Cardiac fibroblast (primary cell): ENCODE measurements at regions not wholly inside any gene's neighbourhood (a gene's known extent, or its start where the extent isn't known, plus 50 kb on each side); places are given as distances from the start of the nearest gene placed in this dataset.
A peak's percentile ranks its signal among the peaks of the same experiment; 100 is the strongest.

Source experiments
- DNase-seq, 2 donors: peaks; one replicate each; pipeline versions ENCODE4 v3.0.0 to v3.0.0-alpha.2; 2010; ENCODE audit warnings: low read depth in 2 of 2
- H3K4me3 ChIP-seq, 2 donors: replicated peaks in 1 of 2; 1 replicate in 1 of 2; 2 replicates in 1 of 2; pipeline ENCODE4 v1.5.1; 2011; ENCODE audit warnings: low read depth in 2 of 2, low read length in 2 of 2, mild to moderate bottlenecking in 2 of 2, moderate library complexity in 1 of 2
- TF ChIP-seq, protein P1 (sequence below): IDR thresholded peaks from one replicate; pipeline ENCODE4 v1.5.1; 2011; ENCODE audit warnings: low read depth, mild to moderate bottlenecking, low read length, inconsistent platforms

DNA sequence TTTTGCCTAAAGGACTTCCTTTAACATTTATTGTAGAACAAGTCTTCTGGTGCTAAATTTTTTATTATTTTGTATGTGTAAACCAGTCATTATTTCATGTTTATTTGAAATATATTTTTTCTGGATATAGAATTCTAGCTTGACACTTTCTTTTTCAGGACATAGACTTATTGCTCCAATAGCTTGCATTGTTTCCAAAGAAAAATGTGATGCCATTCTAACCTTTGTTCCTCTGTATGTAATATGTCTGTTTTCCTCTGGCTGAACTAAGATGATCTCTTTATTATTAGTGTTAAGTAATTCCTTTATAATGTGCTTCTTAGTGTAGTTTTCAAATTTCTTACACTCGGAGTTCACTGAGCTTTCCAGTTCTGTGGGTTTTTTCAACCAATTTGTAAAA lies 174.1 kb upstream of the STARD13 start:
- TF ChIP-seq, protein P1, sequence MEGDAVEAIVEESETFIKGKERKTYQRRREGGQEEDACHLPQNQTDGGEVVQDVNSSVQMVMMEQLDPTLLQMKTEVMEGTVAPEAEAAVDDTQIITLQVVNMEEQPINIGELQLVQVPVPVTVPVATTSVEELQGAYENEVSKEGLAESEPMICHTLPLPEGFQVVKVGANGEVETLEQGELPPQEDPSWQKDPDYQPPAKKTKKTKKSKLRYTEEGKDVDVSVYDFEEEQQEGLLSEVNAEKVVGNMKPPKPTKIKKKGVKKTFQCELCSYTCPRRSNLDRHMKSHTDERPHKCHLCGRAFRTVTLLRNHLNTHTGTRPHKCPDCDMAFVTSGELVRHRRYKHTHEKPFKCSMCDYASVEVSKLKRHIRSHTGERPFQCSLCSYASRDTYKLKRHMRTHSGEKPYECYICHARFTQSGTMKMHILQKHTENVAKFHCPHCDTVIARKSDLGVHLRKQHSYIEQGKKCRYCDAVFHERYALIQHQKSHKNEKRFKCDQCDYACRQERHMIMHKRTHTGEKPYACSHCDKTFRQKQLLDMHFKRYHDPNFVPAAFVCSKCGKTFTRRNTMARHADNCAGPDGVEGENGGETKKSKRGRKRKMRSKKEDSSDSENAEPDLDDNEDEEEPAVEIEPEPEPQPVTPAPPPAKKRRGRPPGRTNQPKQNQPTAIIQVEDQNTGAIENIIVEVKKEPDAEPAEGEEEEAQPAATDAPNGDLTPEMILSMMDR, result no peak
- H3K4me3 ChIP-seq, result no peak overlapping the region
- DNase-seq, result no peak

DNA sequence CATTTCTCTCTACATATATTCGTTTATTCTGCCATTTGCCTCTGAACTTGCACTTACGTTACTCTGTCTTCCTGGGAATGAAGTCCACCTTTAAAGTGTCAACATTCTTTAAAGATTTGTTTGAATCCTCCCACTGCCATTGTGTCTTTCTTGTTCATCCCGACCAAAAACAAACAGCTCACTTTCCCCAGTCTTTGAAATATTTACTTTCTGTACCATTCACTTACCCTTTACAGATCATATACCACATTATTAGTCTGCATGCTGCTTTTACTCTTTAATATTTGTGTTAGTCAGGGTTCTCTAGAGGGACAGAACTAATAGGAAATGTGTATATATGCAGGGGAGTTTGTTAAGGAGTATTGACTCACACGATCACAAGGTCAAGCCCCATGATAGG lies 176.6 kb upstream of the STARD13 start:
- peak in 1 of 2 donors; percentile 25 for DNase-seq
- TF ChIP-seq, protein P1, result no peak
- H3K4me3 ChIP-seq, result no peak overlapping the region

DNA sequence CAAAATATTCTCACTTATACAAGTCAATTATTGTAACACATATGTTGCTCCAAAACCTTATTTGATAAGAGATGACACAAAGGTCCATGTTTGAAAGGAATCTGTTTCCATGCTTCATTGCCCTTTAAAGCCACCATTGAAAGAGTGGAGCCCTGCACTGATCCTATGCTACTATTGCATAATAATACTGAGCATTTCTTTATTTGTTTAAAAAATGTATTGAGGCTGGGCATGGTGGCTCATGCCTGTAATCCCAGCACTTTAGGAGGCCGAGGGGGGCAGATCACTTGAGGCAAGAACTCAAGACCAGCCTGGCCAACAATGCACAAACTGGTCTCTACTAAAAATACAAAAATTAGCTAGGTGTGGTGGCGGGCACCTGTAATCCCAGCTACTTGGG lies 178.8 kb upstream of the STARD13 start:
- TF ChIP-seq, protein P1, result no peak
- no peak for DNase-seq
- no peak overlapping the region for H3K4me3 ChIP-seq

DNA sequence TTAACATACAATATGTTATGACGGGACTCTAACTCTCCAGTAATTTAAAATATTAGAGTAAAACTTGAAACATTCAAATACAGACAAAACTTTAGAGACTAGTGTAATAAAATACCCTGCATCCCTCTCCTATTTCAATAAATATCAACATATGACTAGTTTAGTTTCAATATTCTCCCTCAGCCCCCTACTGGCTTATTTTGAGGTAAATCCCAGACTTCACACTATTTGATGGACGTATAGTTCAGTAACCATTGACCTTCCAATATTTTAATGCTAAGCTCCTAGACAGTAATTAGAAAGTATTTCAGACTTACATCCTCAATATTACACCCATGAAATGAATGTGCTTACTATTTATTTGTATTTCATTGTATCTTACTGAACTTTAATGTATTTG lies 180.7 kb upstream of the STARD13 start:
- DNase-seq, result no peak
- TF ChIP-seq, protein P1, result peak; percentile 5
- no peak overlapping the region for H3K4me3 ChIP-seq

DNA sequence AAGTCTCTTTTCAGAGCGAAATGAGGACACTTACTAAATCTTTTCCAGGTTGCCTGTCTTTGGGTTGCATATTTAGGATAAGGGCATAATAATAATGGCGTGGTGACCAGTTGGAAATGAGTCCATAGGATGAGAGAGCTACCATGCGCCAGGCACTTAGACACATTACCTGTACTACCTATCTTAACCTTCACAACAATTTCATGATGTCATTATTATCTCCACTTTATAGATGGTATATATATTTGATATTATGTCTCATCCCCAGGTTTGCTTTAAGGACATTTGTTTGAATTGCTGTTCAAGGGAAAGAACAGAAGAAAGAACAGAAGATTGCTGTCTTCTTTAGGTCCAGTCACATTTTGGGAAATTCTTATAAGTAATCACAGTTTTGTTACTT lies 182.0 kb upstream of the STARD13 start:
- H3K4me3 ChIP-seq, result no peak overlapping the region
- TF ChIP-seq, protein P1, result no peak
- DNase-seq, result no peak

DNA sequence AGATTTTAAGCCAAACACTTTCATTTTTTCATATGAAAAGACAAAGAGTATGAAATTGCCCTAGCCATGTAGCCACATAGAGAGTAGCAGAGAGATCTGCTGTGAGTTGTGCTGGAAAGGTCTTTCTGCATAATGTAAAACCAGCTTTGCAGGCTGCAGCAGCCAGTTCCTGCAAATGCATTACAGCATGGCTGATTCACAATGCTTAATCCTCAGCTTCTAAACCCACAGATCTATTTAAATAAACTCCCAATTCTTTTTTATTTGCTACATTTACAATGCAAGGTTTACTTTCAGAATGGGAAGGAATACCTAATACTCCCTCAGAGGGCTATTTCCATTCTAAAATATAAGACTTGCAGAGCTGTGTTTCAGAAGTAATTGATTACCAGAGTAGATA lies 185.6 kb upstream of the STARD13 start:
- no peak for DNase-seq
- TF ChIP-seq, protein P1, result no peak
- H3K4me3 ChIP-seq, result no peak overlapping the region

DNA sequence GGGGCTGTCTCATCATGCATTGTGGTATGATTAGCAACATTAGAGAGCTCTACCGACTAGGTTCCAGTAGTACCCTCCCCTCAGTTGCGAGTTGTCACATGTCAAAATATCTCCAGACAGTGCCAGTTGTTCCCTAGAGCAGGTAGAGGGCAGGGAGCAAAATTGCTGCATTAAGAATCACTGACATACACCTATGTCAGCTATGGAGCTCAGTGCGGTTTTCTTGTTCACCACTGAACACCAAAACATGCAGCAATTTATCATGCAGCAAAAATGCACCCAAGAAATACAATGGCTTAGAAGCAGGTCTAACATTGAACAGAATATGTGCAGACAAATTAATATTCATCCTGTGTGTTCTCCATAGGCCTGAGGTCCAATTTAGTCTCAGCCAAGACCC lies 186.9 kb upstream of the STARD13 start:
- no peak overlapping the region for H3K4me3 ChIP-seq
- TF ChIP-seq, protein P1, result no peak
- DNase-seq, result no peak
